Breast epithelium (tissue), 4 donors: ENCODE measurements at regions not wholly inside any gene's neighbourhood (a gene's known extent, or its start where the extent isn't known, plus 50 kb on each side); places are given as distances from the start of the nearest gene placed in this dataset.
"Not testable (repeated sequence)": the region's sequence is repeated elsewhere in the genome, so short reads cannot be mapped to it uniquely, and the experiment has no call there.

Source experiments
- DNase-seq, 2 donors: peaks; one replicate each; pipeline ENCODE4 v3.0.0-alpha.2; 2019; ENCODE audit warnings: low spot score in 2 of 2
- H3K27ac ChIP-seq, 2 donors: fragments of 200-600 bp; sonication (generic) in 1 of 2; one replicate each; pipeline ENCODE4 v1.5.1; 2016 to 2019; ENCODE audit warnings: mild to moderate bottlenecking in 1 of 2
- H3K27me3 ChIP-seq, 2 donors: fragments of 200-600 bp; sonication (generic) in 1 of 2; one replicate each; pipeline versions ENCODE4 v1.5.1 to v1.6.0; 2017 to 2019; ENCODE audit warnings: control low read depth in 1 of 2, mild to moderate bottlenecking in 1 of 2
- H3K36me3 ChIP-seq: fragments of 200-600 bp; one replicate; pipeline ENCODE4 v1.5.1; 2019
- H3K4me1 ChIP-seq, 2 donors: fragments of 200-600 bp; sonication (generic); one replicate each; pipeline ENCODE4 v1.5.1; 2016 to 2019; ENCODE audit warnings: control low read depth in 1 of 2
- H3K4me3 ChIP-seq, 3 donors: fragments of 200-600 bp; sonication (generic); 1 replicate in 2 of 3; 2 replicates in 1 of 3; pipeline ENCODE4 v1.5.1; 2016 to 2019; ENCODE audit warnings: mild to moderate bottlenecking in 3 of 3, moderate library complexity in 2 of 3
- H3K9me3 ChIP-seq, 2 donors: fragments of 200-600 bp; sonication (generic) in 1 of 2; one replicate each; pipeline ENCODE4 v1.5.1; 2016 to 2019; ENCODE audit warnings: control low read depth in 1 of 2
- CTCF ChIP-seq, 3 donors: fragments of 450-650 bp; IDR thresholded peaks; one replicate each; pipeline ENCODE4 v1.5.1; 2016 to 2017; ENCODE audit warnings: antibody characterized with exemption in 3 of 3, mild to moderate bottlenecking in 3 of 3, moderate library complexity in 3 of 3
- POLR2A ChIP-seq: fragments of 450-650 bp; IDR thresholded peaks from one replicate; pipeline ENCODE4 v1.6.1; 2016; ENCODE audit warnings: antibody characterized with exemption, mild to moderate bottlenecking, moderate library complexity
- POLR2AphosphoS5 ChIP-seq, 3 donors: sonication (generic); formaldehyde crosslinking; IDR thresholded peaks; one replicate each; pipeline ENCODE4 v1.6.1; 2017; ENCODE audit warnings: antibody characterized with exemption in 3 of 3
- intact Hi-C: fragments of 100-400 bp; cut with DNase I; formaldehyde crosslinking; loops from one replicate; pipeline ENCODE4 v1.15.1; 2023; ENCODE audit warnings: low total_unique reads

GRCh38 chr14:56449670-56450213, 129.9 kb upstream of the TMEM260 start:
- H3K27ac ChIP-seq = no peak overlapping the region
- H3K9me3 ChIP-seq = no peaks in the 10 kb centered on the region
- H3K36me3 ChIP-seq = no peaks in the 10 kb centered on the region
- DNase-seq = no peak
- H3K27me3 ChIP-seq = no peaks in the 10 kb centered on the region
- no peaks in the 10 kb centered on the region for H3K4me1 ChIP-seq
- intact Hi-C loops = no loop called here
- no peak overlapping the region for H3K4me3 ChIP-seq
- TF ChIP-seq POLR2AphosphoS5 (IDR thresholded peaks at IDR 0.05) = no peak
- TF ChIP-seq CTCF (IDR thresholded peaks at IDR 0.05) = no peak
- no peak for TF ChIP-seq POLR2A

- DNase-seq = no peak
- Histone ChIP-seq H3K4me3 (no peak overlapping the region), H3K36me3 (no peaks in the 10 kb centered on the region), H3K4me1 (no peaks in the 10 kb centered on the region), H3K9me3 (no peaks in the 10 kb centered on the region), H3K27ac (no peak overlapping the region), H3K27me3 (no peaks in the 10 kb centered on the region)
- TF ChIP-seq POLR2A = no peak
- no peak for TF ChIP-seq POLR2AphosphoS5 (IDR thresholded peaks at IDR 0.05)
- TF ChIP-seq CTCF (IDR thresholded peaks at IDR 0.05) = no peak
- intact Hi-C loops = no loop called here
Observed at GRCh38 chr14:56452940-56453339, 126.7 kb upstream of the TMEM260 start.

- H3K4me3 ChIP-seq, H3K27me3 ChIP-seq, DNase-seq, H3K4me1 ChIP-seq, H3K9me3 ChIP-seq, H3K36me3 ChIP-seq, intact Hi-C loops, H3K27ac ChIP-seq: not testable (repeated sequence)
Observed at GRCh38 chr14:56454680-56455079, 124.9 kb upstream of the TMEM260 start.

- Histone ChIP-seq H3K4me3 (no peak overlapping the region), H3K27me3 (no peaks in the 10 kb centered on the region), H3K4me1 (no peaks in the 10 kb centered on the region), H3K36me3 (no peaks in the 10 kb centered on the region), H3K27ac (no peak overlapping the region), H3K9me3 (no peaks in the 10 kb centered on the region)
- TF ChIP-seq CTCF (IDR thresholded peaks at IDR 0.05) = no peak
- no peak for TF ChIP-seq POLR2A
- no peak for TF ChIP-seq POLR2AphosphoS5 (IDR thresholded peaks at IDR 0.05)
- intact Hi-C loops = no loop called here
- no peak for DNase-seq
Observed at GRCh38 chr14:56460469-56460868, 119.1 kb upstream of the TMEM260 start.

- no peaks in the 10 kb centered on the region for H3K4me1 ChIP-seq
- DNase-seq = no peak
- H3K9me3 ChIP-seq = no peaks in the 10 kb centered on the region
- H3K27ac ChIP-seq = no peak overlapping the region
- H3K27me3 ChIP-seq = no peaks in the 10 kb centered on the region
- no peak overlapping the region for H3K4me3 ChIP-seq
- H3K36me3 ChIP-seq = no peaks in the 10 kb centered on the region
- intact Hi-C loops = no loop called here
- TF ChIP-seq POLR2A = no peak
- TF ChIP-seq POLR2AphosphoS5 (IDR thresholded peaks at IDR 0.05) = no peak
- no peak for TF ChIP-seq CTCF (IDR thresholded peaks at IDR 0.05)
Observed at GRCh38 chr14:56461276-56462275, 118.0 kb upstream of the TMEM260 start.
